ENCODE measurements at regions not wholly inside any gene's neighbourhood (a gene's known extent, or its start where the extent isn't known, plus 50 kb on each side); places are given as distances from the start of the nearest gene placed in this dataset.

- TF ChIP-seq, protein P1, sequence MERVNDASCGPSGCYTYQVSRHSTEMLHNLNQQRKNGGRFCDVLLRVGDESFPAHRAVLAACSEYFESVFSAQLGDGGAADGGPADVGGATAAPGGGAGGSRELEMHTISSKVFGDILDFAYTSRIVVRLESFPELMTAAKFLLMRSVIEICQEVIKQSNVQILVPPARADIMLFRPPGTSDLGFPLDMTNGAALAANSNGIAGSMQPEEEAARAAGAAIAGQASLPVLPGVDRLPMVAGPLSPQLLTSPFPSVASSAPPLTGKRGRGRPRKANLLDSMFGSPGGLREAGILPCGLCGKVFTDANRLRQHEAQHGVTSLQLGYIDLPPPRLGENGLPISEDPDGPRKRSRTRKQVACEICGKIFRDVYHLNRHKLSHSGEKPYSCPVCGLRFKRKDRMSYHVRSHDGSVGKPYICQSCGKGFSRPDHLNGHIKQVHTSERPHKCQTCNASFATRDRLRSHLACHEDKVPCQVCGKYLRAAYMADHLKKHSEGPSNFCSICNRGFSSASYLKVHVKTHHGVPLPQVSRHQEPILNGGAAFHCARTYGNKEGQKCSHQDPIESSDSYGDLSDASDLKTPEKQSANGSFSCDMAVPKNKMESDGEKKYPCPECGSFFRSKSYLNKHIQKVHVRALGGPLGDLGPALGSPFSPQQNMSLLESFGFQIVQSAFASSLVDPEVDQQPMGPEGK (CRISPR knock-in tag; IDR thresholded peaks at IDR 0.05; ENCODE audit: borderline replicate concordance) = no peak
- no peak for TF ChIP-seq BACH2 (CRISPR knock-in tag; IDR thresholded peaks at IDR 0.05; ENCODE audit: borderline replicate concordance)
- no peak for TF ChIP-seq CSRNP3 (CRISPR knock-in tag; IDR thresholded peaks at IDR 0.05)
- ATAC-seq = no peak; the same call in 1 of the 3 replicates
These were observed 575.0 kb upstream of the CHRM3 start for GRCh38 chr1:238811211-238811879.

DNA sequence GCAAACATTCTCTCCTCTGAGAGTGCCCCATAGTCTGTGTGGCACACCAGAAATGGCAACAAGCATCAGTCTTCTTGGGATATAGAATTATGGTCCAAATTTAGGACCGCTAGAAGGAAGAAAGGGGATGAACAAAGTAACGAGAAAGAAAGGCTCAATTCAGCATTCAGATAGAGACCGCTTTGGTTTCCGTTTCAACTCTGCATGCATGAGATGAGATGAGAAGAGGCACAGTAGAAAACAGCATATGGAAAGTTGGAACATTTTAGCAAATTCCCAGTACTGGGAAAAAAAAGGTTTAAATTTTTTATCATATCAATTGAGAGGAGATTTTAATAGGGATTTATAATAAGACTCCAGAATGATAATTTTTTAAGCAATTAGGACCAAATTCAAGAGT is 595.5 kb upstream of the CHRM3 start:
- no peak for ATAC-seq
- TF ChIP-seq, protein P1 (CRISPR knock-in tag; IDR thresholded peaks at IDR 0.05; ENCODE audit: borderline replicate concordance) = no peak
- TF ChIP-seq, protein P2, sequence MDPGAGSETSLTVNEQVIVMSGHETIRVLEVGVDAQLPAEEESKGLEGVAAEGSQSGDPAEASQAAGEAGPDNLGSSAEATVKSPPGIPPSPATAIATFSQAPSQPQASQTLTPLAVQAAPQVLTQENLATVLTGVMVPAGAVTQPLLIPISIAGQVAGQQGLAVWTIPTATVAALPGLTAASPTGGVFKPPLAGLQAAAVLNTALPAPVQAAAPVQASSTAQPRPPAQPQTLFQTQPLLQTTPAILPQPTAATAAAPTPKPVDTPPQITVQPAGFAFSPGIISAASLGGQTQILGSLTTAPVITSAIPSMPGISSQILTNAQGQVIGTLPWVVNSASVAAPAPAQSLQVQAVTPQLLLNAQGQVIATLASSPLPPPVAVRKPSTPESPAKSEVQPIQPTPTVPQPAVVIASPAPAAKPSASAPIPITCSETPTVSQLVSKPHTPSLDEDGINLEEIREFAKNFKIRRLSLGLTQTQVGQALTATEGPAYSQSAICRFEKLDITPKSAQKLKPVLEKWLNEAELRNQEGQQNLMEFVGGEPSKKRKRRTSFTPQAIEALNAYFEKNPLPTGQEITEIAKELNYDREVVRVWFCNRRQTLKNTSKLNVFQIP (CRISPR knock-in tag; IDR thresholded peaks at IDR 0.05; ENCODE audit: borderline replicate concordance, low read depth) = no peak
- no peak for TF ChIP-seq CREB5 (CRISPR knock-in tag; IDR thresholded peaks at IDR 0.05; ENCODE audit: low read depth)
- no peak for TF ChIP-seq ARNTL (CRISPR knock-in tag; IDR thresholded peaks at IDR 0.05; ENCODE audit: borderline replicate concordance, low read depth)
- no peak for TF ChIP-seq ESRRG (CRISPR knock-in tag; IDR thresholded peaks at IDR 0.05)
- TF ChIP-seq TOX (CRISPR knock-in tag; IDR thresholded peaks at IDR 0.05; ENCODE audit: borderline replicate concordance) = no peak

DNA sequence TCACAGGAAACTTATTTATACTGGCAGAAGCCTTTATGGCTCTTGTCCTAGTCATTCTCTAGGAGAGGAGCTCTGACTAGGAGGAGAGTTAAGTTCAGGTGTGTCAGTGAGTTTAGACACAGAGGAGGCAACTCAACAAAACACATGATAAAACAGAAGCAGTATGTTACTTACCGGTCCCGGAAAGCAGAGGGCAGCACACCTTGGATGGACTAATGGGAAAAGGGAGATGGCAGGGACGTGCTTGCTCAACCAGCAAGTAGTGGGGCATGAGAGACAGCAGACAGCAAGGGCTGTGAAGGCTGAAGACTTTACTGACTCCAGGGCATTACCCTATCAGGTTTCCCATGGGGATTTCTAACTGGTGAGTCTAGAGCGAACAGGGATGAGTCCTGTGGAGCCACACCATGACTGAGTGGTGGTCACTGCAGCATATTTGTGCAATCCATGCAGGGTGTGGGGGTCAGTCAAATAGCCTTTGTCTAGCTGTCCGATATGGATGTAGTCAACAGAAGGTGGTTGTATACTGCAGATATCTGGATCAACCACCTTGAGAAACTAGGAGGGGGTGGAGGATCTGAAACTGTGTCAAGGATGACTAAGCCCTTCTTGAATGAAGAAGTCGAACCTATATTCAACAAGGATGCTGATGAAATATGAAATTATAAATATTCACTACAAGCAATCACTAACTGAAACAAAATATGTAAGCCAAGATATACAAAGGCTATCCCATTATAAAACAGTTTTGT is 596.3 kb upstream of the CHRM3 start:
- TF ChIP-seq, protein P1 (CRISPR knock-in tag; IDR thresholded peaks at IDR 0.05; ENCODE audit: borderline replicate concordance) = no peak
- no peak for TF ChIP-seq TSHZ2 (CRISPR knock-in tag; IDR thresholded peaks at IDR 0.05)
- TF ChIP-seq CSDC2 (CRISPR knock-in tag; IDR thresholded peaks at IDR 0.05) = no peak
- no peak for TF ChIP-seq ZNF565 (CRISPR knock-in tag; conservative IDR thresholded peaks at IDR 0.05; ENCODE audit: low read depth)
- no peak for TF ChIP-seq TCF4 (CRISPR knock-in tag; IDR thresholded peaks at IDR 0.05; ENCODE audit: borderline replicate concordance)
- no peak for TF ChIP-seq ZNF8 (CRISPR knock-in tag; IDR thresholded peaks at IDR 0.05)
- no peak for TF ChIP-seq TOX (CRISPR knock-in tag; IDR thresholded peaks at IDR 0.05; ENCODE audit: borderline replicate concordance)
- no peak for TF ChIP-seq ZFP3 (CRISPR knock-in tag; IDR thresholded peaks at IDR 0.05)
- TF ChIP-seq BACH2 (CRISPR knock-in tag; IDR thresholded peaks at IDR 0.05; ENCODE audit: borderline replicate concordance) = no peak
- no peak for TF ChIP-seq ESRRG (CRISPR knock-in tag; IDR thresholded peaks at IDR 0.05)
- TF ChIP-seq ISL1 (CRISPR knock-in tag; IDR thresholded peaks at IDR 0.05) = no peak
- ATAC-seq = no peak

All from SK-N-SH treated with all-trans-retinoic acid at 6 μM for 48 hours (cell line).